Urinary bladder (tissue), 3 donors: ENCODE measurements at regions not wholly inside any gene's neighbourhood (a gene's known extent, or its start where the extent isn't known, plus 50 kb on each side); places are given as distances from the start of the nearest gene placed in this dataset.

Source experiments
- DNase-seq: peaks from one replicate; pipeline ENCODE4 v3.0.0-alpha.2; 2015; ENCODE audit errors: extremely low spot score
- H3K27ac ChIP-seq: one replicate; pipeline ENCODE4 v1.5.1; 2013; ENCODE audit warnings: low read depth, mild to moderate bottlenecking, moderate library complexity
- H3K36me3 ChIP-seq: one replicate; pipeline ENCODE4 v1.6.1; 2013; ENCODE audit warnings: mild to moderate bottlenecking, moderate library complexity; ENCODE audit not compliant: insufficient read depth
- H3K4me1 ChIP-seq: one replicate; pipeline ENCODE4 v1.6.1; 2013; ENCODE audit warnings: mild to moderate bottlenecking, moderate library complexity; ENCODE audit not compliant: insufficient read depth
- H3K4me3 ChIP-seq: one replicate; pipeline ENCODE4 v1.5.1; 2013; ENCODE audit warnings: low read depth, low read length
- WGBS: extraction: QIAGEN DNeasy Blood & Tissue Kit; methylation state at CpG from one replicate; pipeline ENCODE4 v1.1.7; 2013; 5-methylcytosine and 5-hydroxymethylcytosine counted together
- donor health status: healthy with polysubstance abuse.
- donor health status: healthy.

DNA sequence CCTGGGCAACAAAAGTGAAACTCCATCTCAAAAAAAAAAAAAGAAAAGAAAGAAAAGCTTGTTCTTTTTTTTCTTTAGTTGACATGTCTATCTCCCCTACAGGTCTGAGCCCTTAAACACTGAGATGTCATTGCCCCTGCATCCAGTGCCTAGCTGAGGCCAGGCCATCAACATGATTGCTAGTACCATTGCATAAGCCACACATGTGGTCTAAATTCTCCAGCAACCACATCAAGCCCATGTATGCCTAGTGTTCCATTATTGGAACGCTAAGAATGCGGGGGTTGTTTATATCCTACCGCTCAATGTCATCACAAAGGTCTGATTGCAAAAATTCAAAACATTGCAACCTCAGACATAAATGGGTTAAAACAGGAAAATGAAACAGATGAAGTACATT lies 62.7 kb downstream of the NPTX2 start:
- DNase-seq, result no peak
- WGBS, result 41% methylated on average over 3 of the region's 3 CpGs
- Histone ChIP-seq H3K4me1 (no peaks in the 10 kb centered on the region), H3K27ac (no peak overlapping the region), H3K4me3 (no peak overlapping the region), H3K36me3 (no peaks in the 10 kb centered on the region)

DNA sequence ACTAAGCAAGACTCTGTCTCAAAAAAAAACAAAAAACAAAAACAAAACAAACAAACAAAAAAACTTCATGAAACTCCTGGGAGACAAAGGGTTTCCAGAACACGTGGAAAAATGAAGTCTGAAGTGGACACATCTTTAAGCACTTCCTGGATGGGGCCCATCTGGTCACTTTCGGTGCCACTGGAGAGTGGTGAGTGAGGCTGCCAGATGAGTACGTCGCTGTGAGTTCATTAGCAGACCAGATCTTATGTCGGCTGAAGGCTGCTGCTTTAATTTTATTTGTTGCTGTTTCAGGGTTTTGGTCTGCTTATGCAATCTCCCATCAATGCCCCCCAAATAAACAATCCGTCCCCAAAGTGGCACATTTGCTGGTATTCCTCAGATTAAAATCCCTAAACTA lies 64.4 kb downstream of the NPTX2 start:
- Histone ChIP-seq H3K4me3 (no peak overlapping the region), H3K4me1 (no peaks in the 10 kb centered on the region), H3K36me3 (no peaks in the 10 kb centered on the region), H3K27ac (no peak overlapping the region)
- DNase-seq, result no peak
- 16% methylated on average over 6 of the region's 6 CpGs for WGBS

DNA sequence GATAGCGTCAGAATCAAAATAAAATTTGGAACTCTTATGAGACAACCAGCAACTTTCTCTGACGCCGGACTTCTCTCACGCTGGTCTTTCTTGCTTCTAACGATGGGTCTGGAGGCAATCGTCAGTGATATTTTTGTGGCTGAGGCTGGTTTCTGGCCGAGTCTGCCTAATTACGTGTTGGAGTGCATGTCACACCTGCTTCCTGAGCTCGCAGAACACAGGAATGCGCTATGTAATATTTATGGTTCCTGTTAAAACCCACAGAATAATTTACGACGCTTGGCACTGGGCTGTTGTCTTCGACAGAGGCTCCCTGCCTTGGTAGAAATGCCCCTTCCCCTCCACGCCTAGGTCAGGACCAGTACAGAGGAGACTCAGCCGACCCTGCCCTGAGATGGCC lies 64.9 kb downstream of the NPTX2 start:
- no peak for DNase-seq
- WGBS, result 24% methylated on average over 15 of the region's 15 CpGs
- Histone ChIP-seq H3K27ac (no peak overlapping the region), H3K4me1 (no peaks in the 10 kb centered on the region), H3K4me3 (no peak overlapping the region), H3K36me3 (no peaks in the 10 kb centered on the region)

DNA sequence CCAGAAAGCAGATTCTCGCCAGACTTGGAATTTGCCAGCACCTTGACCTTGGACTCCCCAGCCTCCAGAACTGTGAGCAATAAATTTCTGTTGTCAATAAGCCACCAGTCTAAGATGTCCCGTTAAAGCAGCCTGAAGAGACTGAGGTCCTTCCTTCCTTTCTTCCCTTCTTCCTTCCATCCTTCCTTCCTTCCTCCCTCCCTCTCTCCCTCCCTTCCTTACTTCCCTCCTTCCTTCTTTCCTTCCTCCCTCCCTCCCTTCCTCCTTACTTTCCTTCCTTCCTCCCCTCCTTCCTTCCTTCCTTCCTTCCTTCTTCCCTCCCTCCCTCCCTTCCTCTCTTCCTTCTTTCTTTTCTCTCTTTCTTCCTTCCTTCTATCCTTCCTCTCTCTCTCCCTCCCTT lies 66.4 kb downstream of the NPTX2 start:
- Histone ChIP-seq H3K4me3 (no peak overlapping the region), H3K36me3 (no peaks in the 10 kb centered on the region), H3K27ac (no peak overlapping the region), H3K4me1 (no peaks in the 10 kb centered on the region)
- DNase-seq, result no peak
- 70% methylated on average over 2 of the region's 2 CpGs for WGBS

DNA sequence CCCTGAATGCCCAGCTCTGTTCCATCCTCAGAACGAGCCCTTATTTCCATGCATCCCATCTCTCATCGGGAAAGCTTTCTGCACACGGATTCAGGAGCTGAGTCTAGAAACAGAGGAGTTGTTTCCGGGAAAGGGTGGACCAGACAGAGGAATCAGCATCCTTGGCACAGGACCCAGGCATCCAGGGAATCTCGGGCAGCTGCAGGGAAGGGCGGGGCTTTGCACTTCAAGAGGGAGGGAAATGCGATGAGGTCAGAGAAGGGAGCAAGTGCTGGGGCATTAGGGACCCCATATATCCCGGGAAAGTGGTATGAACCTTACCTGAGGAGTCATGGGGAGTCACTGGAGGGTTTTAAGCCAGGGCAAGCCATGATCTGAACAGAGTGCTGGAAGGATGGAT lies 68.5 kb downstream of the NPTX2 start:
- H3K4me3 ChIP-seq, result no peak overlapping the region
- H3K27ac ChIP-seq, result no peak overlapping the region
- no peaks in the 10 kb centered on the region for H3K4me1 ChIP-seq
- 81% methylated on average over 8 of the region's 8 CpGs for WGBS
- DNase-seq, result no peak
- no peaks in the 10 kb centered on the region for H3K36me3 ChIP-seq

DNA sequence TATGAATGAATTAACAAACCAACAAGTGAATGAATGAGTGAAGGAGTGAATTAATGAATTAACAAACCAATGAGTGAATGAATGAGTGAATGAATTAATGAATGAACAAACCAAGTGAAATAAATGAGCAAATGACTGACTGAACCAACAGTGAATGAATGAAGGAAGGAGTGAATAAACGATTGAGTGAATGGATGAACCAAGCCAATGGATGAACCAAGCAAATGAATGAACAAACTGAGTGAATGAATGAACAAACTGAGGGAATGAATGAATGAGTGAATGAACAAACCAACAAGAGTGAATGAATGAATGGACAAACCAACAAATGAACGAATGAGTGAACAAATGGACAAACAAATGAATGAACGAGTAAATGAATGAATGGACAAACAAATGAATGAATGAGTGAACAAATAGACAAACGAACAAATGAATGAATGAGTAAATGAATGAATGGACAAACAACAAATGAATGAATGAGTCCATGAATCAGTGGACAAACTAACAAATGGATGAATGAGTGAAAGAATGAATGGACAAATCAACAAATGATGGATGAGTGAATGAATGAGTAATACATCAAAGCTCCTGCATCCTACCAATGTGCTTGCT lies 69.5 kb downstream of the NPTX2 start:
- Histone ChIP-seq H3K27ac (no peak overlapping the region), H3K4me3 (no peak overlapping the region), H3K4me1 (no peaks in the 10 kb centered on the region), H3K36me3 (no peaks in the 10 kb centered on the region)
- DNase-seq, result no peak
- WGBS, result 63% methylated on average over 4 of the region's 4 CpGs

DNA sequence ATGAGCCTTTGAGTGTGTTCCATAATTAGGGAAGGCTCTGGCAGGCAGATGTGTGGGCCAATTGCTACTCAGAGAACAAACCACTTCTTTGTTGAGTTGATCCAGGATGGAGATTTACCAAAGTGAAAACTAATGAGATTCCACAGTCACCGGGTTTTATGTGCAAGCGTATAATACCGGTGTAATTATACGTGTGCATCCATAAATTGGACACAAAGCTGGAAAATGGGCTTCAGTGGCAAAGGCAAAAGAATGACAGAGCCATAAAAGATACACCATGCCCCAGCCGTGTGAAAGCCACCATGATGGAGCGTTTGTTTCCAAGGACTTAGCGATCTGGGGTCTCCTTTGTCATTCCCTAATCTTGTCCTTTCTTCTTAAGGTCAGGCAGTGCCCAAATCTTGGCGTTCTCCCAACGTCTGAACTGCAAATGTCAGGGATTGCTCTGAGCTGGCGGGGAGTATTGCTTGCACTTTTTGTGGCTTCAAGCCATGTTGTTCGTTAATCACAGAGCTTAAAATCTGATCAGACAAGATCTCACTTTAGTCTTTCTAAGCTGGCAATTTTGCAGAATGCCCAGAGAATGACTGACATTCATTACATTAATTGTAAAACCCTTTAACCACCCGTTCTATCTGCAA lies 70.1 kb downstream of the NPTX2 start:
- H3K36me3 ChIP-seq, result no peaks in the 10 kb centered on the region
- no peak for DNase-seq
- H3K27ac ChIP-seq, result no peak overlapping the region
- no peak overlapping the region for H3K4me3 ChIP-seq
- WGBS, result 61% methylated on average over 12 of the region's 12 CpGs
- H3K4me1 ChIP-seq, result no peaks in the 10 kb centered on the region

DNA sequence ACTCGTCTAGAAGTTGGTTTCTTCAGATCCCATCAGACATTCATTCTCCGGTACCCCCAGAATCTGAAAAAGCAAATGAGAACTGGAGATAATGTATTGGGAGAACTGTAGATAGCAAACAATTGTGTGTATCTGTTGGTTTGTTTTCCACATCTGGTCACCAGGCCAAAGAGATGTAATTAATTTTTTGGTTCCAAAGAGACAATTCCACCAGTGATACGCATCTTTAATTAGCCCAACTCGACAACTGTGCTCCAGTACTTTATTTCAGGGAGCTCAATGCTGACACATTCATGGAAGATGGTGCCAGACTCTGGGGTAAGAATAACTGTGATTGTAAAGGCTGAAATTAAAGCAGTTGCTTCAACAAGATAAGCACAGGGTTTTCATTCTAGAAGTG lies 74.5 kb downstream of the NPTX2 start:
- Histone ChIP-seq H3K4me3 (no peak overlapping the region), H3K27ac (no peak overlapping the region), H3K4me1 (no peaks in the 10 kb centered on the region), H3K36me3 (no peaks in the 10 kb centered on the region)
- 84% methylated on average over 4 of the region's 4 CpGs for WGBS
- DNase-seq, result no peak

DNA sequence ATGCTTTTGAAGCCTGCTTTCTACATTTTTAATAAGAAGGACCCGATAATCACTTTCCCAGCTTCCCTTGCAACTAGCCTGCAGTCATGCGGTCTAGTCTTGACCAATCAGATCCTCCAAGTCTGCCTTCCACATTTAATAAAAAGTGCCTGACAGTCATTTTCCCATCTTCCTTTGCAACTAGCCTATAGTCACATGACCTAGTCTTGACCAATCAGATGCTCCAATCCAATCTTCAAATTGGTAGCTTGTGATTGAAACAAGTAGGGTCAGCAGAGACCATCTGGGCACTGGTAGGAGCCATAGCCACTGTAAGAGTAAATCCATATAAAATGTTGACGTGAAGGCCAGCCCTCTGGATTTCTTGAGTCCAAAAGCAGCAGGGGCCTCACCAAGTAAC lies 80.0 kb downstream of the NPTX2 start:
- no peak for DNase-seq
- Histone ChIP-seq H3K4me3 (no peak overlapping the region), H3K36me3 (no peaks in the 10 kb centered on the region), H3K4me1 (no peaks in the 10 kb centered on the region), H3K27ac (no peak overlapping the region)
- 89% methylated on average over 3 of the region's 3 CpGs for WGBS

DNA sequence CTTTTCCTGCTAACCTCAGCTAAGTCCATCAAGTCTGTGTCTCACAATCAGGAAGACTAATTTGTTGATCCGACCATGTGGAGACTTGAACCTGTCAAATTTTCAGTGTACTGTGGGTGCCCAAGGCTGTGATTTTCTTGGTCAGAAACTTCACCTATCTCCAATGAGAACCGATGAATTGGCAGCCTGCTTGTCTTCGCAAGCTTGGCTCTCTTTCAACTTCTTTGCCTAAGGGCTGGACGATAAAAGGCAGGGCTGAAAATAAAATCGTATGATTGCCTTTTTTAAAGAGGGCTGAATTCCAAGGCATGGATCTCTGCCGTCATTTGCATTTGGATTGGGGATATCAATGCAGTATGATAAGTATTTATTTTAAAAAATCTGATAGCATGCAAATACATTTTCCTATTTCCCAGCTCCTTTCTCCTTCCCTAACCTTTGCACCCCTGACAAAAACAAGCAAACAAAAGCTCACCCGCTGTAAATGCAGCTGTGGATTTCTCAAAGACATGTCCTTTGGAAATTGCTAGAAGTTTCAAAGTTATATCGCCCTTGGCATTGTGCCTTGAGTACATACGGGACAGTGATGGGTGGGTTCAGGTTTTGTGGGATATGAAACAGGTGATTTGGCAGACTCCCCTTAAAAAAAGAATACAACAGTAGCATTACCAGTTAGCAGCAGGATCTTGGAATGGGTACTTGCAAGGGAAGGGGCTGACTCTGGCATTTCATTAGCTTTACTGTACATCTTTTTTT lies 80.6 kb downstream of the NPTX2 start:
- Histone ChIP-seq H3K27ac (no peak overlapping the region), H3K4me1 (no peaks in the 10 kb centered on the region), H3K36me3 (no peaks in the 10 kb centered on the region), H3K4me3 (no peak overlapping the region)
- 81% methylated on average over 9 of the region's 9 CpGs for WGBS
- no peak for DNase-seq

DNA sequence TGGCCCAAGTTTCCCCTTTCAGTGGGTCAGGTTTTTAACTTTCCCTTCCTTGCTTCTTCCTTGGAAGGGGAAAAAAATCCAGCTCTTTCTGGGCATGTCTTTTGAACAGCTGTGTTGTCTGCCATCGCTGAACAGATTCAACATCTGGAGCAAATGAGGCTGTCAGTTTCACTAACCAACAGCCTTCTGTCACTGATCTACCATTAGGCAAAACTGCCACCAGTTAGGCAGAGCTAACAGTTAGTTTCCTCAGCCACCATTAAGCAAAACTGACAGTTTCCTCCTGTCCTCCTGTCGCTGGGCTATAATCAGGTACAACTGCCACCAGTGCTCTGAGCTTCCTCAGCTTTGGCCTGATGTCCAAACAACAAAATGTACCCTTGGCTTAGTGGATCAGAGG lies 81.9 kb downstream of the NPTX2 start:
- H3K4me3 ChIP-seq, result no peak overlapping the region
- H3K4me1 ChIP-seq, result no peaks in the 10 kb centered on the region
- no peaks in the 10 kb centered on the region for H3K36me3 ChIP-seq
- DNase-seq, result no peak
- H3K27ac ChIP-seq, result no peak overlapping the region
- 58% methylated on average over 2 of the region's 2 CpGs for WGBS

DNA sequence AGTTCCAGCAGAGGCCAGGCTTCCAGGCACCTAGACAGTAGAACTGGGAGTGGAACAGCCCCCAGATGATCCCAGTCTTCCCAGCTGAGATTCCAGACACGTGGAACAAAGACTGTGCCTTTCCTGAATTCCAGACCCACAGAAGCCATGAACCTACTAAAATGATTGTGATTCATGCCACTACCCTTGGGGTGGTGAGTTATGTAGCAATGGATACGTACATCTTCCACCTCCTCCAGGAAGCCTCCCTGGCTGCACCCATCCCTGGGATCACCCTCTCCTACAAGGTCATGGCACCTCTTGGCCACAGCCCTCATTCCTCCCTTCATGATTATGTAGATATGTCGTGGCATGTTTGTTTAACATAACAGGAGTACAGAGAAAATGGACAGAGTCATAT lies 83.4 kb downstream of the NPTX2 start:
- Histone ChIP-seq H3K4me1 (no peaks in the 10 kb centered on the region), H3K36me3 (no peaks in the 10 kb centered on the region), H3K4me3 (no peak overlapping the region), H3K27ac (no peak overlapping the region)
- no peak for DNase-seq
- WGBS, result 64% methylated on average over 3 of the region's 3 CpGs

DNA sequence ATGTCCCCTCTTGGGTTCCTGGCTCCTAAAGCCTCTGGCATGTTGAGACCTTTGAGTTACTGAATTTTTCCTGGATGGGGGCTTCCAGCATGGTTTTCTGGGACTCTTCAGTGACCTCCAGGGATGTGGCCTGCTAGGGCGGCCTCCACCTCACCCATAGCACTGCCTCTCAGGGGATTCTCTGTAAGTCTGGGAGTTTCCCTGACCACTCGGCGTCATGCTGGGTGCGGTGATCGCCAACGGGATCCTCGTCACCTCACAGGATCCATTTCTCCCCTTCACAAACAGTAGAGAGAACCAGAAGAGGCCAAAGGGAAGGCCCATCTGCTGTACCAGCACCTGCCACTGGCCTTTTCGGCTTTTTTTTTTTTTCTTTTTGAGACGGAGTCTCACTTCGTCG lies 84.3 kb downstream of the NPTX2 start:
- no peak for DNase-seq
- WGBS, result 80% methylated on average over 11 of the region's 11 CpGs

DNA sequence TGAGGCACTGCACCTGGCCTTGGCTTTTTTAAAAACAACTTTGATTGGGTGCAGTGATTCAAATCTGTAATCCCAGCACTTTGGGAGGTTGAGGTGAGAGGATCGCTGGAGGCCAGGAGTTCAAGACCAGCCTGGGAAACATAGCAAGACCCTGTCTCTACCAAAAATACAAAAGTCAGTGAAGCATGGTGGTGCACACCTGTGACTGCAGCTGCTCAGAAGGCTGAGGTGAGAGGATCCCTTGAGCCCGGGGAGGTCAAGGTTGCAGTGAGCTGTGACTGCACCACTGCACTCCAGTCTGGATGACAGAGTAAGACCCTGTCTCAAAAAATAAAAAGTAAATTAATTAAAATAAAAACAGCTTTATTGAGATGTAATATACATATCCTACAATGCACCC lies 84.9 kb downstream of the NPTX2 start:
- WGBS, result 93% methylated on average over 2 of the region's 2 CpGs
- no peak overlapping the region for H3K27ac ChIP-seq
- DNase-seq, result no peak
- no peaks in the 10 kb centered on the region for H3K36me3 ChIP-seq
- no peak overlapping the region for H3K4me3 ChIP-seq
- no peaks in the 10 kb centered on the region for H3K4me1 ChIP-seq

More for the DNA sequence above, 84.3 kb downstream of the NPTX2 start:
- Histone ChIP-seq H3K4me3 (no peak overlapping the region), H3K36me3 (no peaks in the 10 kb centered on the region), H3K4me1 (no peaks in the 10 kb centered on the region), H3K27ac (no peak overlapping the region)
